GM12875 (cell line): ENCODE measurements at regions not wholly inside any gene's neighbourhood (a gene's known extent, or its start where the extent isn't known, plus 50 kb on each side); places are given as distances from the start of the nearest gene placed in this dataset.

Experiments
- H3K4me3 ChIP-seq: one replicate; pipeline ENCODE4 v1.5.1; 2011; ENCODE audit warnings: low read depth, low read length, control low read depth
- CTCF ChIP-seq: IDR thresholded peaks from 2 replicates; pipeline ENCODE4 v1.5.1; 2011; ENCODE audit warnings: low read depth, mild to moderate bottlenecking, control low read depth, inconsistent platforms, low read length, moderate library complexity, borderline replicate concordance; ENCODE audit not compliant: insufficient read depth

- TF ChIP-seq CTCF, result no peak
- no peak overlapping the region for H3K4me3 ChIP-seq
Measured at GRCh38 chr3:147213633-147214032, 192.7 kb downstream of the ZIC4 start.

- H3K4me3 ChIP-seq, result no peak overlapping the region
- no peak for TF ChIP-seq CTCF
Measured at GRCh38 chr3:147210676-147211075, 195.7 kb downstream of the ZIC4 start.

- TF ChIP-seq CTCF, result no peak
- H3K4me3 ChIP-seq, result no peak overlapping the region
Measured at GRCh38 chr3:147201086-147201485, 205.3 kb downstream of the ZIC4 start.

GRCh38 chr3:147200545-147200944 is 205.8 kb downstream of the ZIC4 start:
- TF ChIP-seq CTCF, result no peak
- no peak overlapping the region for H3K4me3 ChIP-seq

GRCh38 chr3:147197739-147198138 is 208.6 kb downstream of the ZIC4 start:
- no peak for TF ChIP-seq CTCF
- no peak overlapping the region for H3K4me3 ChIP-seq

- TF ChIP-seq CTCF, result no peak
- no peak overlapping the region for H3K4me3 ChIP-seq
Measured at GRCh38 chr3:147195887-147196286, 210.5 kb downstream of the ZIC4 start.

- TF ChIP-seq CTCF, result peak; percentile 70; the same call in 1 of the 2 replicates
- H3K4me3 ChIP-seq, result no peak overlapping the region
Measured at GRCh38 chr3:147191795-147192385, 214.5 kb downstream of the ZIC4 start.
